SU-DHL-6 (cell line): ENCODE measurements at regions not wholly inside any gene's neighbourhood (a gene's known extent, or its start where the extent isn't known, plus 50 kb on each side); places are given as distances from the start of the nearest gene placed in this dataset.

Experiments
- H2AFZ ChIP-seq: fragments of 200-600 bp; sonication (generic); 2 replicates; pipeline ENCODE4 v1.6.1; 2014; ENCODE audit warnings: low read depth, mild to moderate bottlenecking, moderate library complexity, mixed read lengths, antibody characterized with exemption, low read length; ENCODE audit not compliant: severe bottlenecking
- H3F3A ChIP-seq: fragments of 200-600 bp; shearing (Covaris generic); 2 replicates; pipeline ENCODE4 v1.6.0; 2016; ENCODE audit warnings: antibody characterized with exemption, mild to moderate bottlenecking; ENCODE audit not compliant: insufficient read depth
- H3K27ac ChIP-seq: fragments of 200-600 bp; sonication (generic); 2 replicates; pipeline ENCODE4 v1.5.1; 2016; ENCODE audit warnings: low read depth, mild to moderate bottlenecking, low read length, moderate library complexity, mixed read lengths
- H3K27me3 ChIP-seq: fragments of 200-600 bp; sonication (generic), shearing (Covaris generic); 2 replicates; pipeline ENCODE4 v1.6.0; 2014; ENCODE audit warnings: mild to moderate bottlenecking, low read length
- H3K36me3 ChIP-seq: fragments of 200-600 bp; sonication (generic); 2 replicates; pipeline ENCODE4 v1.6.1; 2014; ENCODE audit warnings: mild to moderate bottlenecking, low read length, mixed read lengths
- H3K4me2 ChIP-seq: fragments of 300-600, 200-600 bp; shearing (Covaris generic), sonication (generic); 2 replicates; pipeline ENCODE4 v1.6.0; 2014; ENCODE audit warnings: low read length, low read depth, mild to moderate bottlenecking; ENCODE audit not compliant: poor library complexity, severe bottlenecking
- H3K4me3 ChIP-seq: fragments of 200-600 bp; sonication (generic); 2 replicates; pipeline ENCODE4 v1.5.1; 2014; ENCODE audit warnings: antibody characterized with exemption, low read length, mild to moderate bottlenecking, mixed read lengths; ENCODE audit not compliant: insufficient read depth, poor library complexity, severe bottlenecking
- H3K79me2 ChIP-seq: fragments of 200-600 bp; sonication (generic); 2 replicates; pipeline ENCODE4 v1.6.1; 2014; ENCODE audit warnings: mild to moderate bottlenecking, low read length, moderate library complexity; ENCODE audit not compliant: insufficient read depth
- H3K9ac ChIP-seq: fragments of 200-600 bp; sonication (generic); 2 replicates; pipeline ENCODE4 v1.7.0; 2014; ENCODE audit warnings: mild to moderate bottlenecking, low read length
- H3K9me2 ChIP-seq: fragments of 200-600 bp; sonication (generic); replicated peaks from 2 replicates; pipeline ENCODE4 v1.6.1; 2014; ENCODE audit warnings: low read length; ENCODE audit not compliant: insufficient read depth
- H3K9me3 ChIP-seq: fragments of 200-600 bp; sonication (generic); 2 replicates; pipeline ENCODE4 v1.6.1; 2014; ENCODE audit warnings: low read length, mixed read lengths; ENCODE audit not compliant: insufficient read depth
- H4K20me1 ChIP-seq: fragments of 200-600 bp; sonication (generic); 2 replicates; pipeline ENCODE4 v1.6.1; 2014; ENCODE audit warnings: low read depth, mild to moderate bottlenecking, antibody characterized with exemption, low read length, moderate library complexity, mixed read lengths
- EZH2phosphoT487 ChIP-seq: fragments of 200-600 bp; sonication (generic), shearing (Covaris generic); conservative IDR thresholded peaks from 2 replicates; pipeline ENCODE4 v1.6.1; 2018; ENCODE audit warnings: mild to moderate bottlenecking, antibody characterized with exemption, low read length, moderate library complexity, mixed read lengths
- TF ChIP-seq, protein P1 (sequence below): fragments of 200-600 bp; sonication (generic); IDR thresholded peaks from one replicate; pipeline ENCODE4 v1.5.1; 2017; ENCODE audit warnings: antibody characterized with exemption, mild to moderate bottlenecking, low read length, moderate library complexity; ENCODE audit not compliant: insufficient read depth, poor library complexity, severe bottlenecking

DNA sequence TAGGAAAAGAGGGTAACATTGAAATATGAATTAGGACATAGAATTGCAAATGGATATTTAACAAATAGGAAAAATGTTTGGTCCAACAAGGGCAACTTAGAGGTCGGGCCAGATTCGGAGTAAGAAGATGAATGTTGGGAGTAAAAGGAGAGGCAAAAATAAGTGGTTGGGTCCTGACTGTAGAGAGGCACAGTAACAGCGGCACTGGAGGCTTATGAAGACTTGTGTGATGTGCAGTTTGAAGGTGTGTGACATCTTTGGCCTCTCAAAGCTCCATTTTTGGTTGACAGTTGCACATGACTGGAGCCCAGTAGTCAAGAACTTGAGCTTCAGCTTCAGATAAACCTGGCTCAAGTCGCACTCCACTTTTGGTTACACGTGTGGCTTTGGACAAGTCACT, 109.9 kb upstream of the PAXBP1 start:
- Histone ChIP-seq H3K4me3 (no peak overlapping the region), H3K4me2 (no peak overlapping the region), H2AFZ (no peak overlapping the region), H3K27me3 (no peaks in the 10 kb centered on the region), H3K79me2 (no peaks in the 10 kb centered on the region), H3K36me3 (no peaks in the 10 kb centered on the region), H3K9me3 (no peaks in the 10 kb centered on the region), H3K9ac (no peak overlapping the region), H3K9me2 (no peaks in the 10 kb centered on the region), H4K20me1 (no peaks in the 10 kb centered on the region), H3F3A (no peaks in the 10 kb centered on the region), H3K27ac (no peak overlapping the region)
- TF ChIP-seq, protein P1, sequence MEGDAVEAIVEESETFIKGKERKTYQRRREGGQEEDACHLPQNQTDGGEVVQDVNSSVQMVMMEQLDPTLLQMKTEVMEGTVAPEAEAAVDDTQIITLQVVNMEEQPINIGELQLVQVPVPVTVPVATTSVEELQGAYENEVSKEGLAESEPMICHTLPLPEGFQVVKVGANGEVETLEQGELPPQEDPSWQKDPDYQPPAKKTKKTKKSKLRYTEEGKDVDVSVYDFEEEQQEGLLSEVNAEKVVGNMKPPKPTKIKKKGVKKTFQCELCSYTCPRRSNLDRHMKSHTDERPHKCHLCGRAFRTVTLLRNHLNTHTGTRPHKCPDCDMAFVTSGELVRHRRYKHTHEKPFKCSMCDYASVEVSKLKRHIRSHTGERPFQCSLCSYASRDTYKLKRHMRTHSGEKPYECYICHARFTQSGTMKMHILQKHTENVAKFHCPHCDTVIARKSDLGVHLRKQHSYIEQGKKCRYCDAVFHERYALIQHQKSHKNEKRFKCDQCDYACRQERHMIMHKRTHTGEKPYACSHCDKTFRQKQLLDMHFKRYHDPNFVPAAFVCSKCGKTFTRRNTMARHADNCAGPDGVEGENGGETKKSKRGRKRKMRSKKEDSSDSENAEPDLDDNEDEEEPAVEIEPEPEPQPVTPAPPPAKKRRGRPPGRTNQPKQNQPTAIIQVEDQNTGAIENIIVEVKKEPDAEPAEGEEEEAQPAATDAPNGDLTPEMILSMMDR, result no peak
- TF ChIP-seq EZH2phosphoT487, result no peak

DNA sequence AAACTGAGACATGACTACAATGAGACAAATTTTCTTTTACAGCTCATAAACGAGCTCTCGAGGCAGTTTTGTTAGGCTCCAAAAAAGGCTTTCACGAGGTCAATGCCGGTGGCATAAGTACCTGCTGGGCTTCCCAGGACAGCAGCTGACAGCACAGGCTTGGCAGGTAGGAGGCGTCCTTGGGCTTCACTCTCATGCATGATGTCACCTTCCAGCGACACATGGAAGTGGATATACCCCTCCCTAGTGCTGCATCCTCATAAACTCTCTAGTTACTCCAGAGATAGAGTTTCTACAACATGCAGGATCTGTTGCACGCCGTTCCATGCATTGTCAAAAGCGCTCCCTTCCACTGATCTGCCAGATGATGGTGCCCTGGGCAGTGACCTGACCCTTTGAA, 112.5 kb upstream of the PAXBP1 start:
- Histone ChIP-seq H2AFZ (no peak overlapping the region), H3K27me3 (peaks cover 3% of the 10 kb centered on the region; the same call in 1 of the 2 replicates)

DNA sequence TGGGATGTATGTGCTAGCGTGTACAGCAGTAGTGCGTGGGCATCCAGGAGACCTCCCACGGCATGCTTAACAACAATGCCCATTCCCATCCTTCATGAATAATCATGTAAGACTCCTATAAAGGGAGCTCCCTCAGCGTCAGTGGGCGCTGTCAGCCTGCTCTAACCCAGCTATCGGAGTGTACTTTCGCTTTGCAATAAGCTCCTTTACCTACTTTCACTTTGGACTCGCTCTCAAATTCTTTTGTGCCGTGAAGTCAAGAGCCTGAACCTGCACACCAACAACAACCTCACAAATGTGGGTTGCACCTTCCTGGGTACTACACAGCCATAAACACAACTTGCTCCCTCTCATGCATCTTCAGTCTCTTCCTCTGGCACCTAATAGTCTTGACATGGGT, 114.8 kb upstream of the PAXBP1 start:
- no peaks in the 10 kb centered on the region for H3K9me2 ChIP-seq
- H3K27me3 ChIP-seq, result peaks cover 3% of the 10 kb centered on the region; the same call in 1 of the 2 replicates
- H3K9ac ChIP-seq, result no peak overlapping the region
- H3K4me2 ChIP-seq, result no peak overlapping the region
- no peaks in the 10 kb centered on the region for H3K36me3 ChIP-seq
- no peaks in the 10 kb centered on the region for H3K9me3 ChIP-seq
- H4K20me1 ChIP-seq, result no peaks in the 10 kb centered on the region
- no peak overlapping the region for H3K27ac ChIP-seq
- no peak overlapping the region for H2AFZ ChIP-seq
- TF ChIP-seq, protein P1, result no peak
- TF ChIP-seq EZH2phosphoT487, result no peak
- no peaks in the 10 kb centered on the region for H3F3A ChIP-seq
- no peaks in the 10 kb centered on the region for H3K79me2 ChIP-seq
- H3K4me3 ChIP-seq, result no peak overlapping the region

More for the DNA sequence above, 112.5 kb upstream of the PAXBP1 start:
- Histone ChIP-seq H3K9ac (no peak overlapping the region), H3K4me3 (no peak overlapping the region), H3K9me3 (no peaks in the 10 kb centered on the region), H3K9me2 (no peaks in the 10 kb centered on the region), H3K4me2 (no peak overlapping the region), H3K27ac (no peak overlapping the region), H3K36me3 (no peaks in the 10 kb centered on the region), H3K79me2 (no peaks in the 10 kb centered on the region), H3F3A (no peaks in the 10 kb centered on the region), H4K20me1 (no peaks in the 10 kb centered on the region)
- no peak for TF ChIP-seq EZH2phosphoT487
- TF ChIP-seq, protein P1, result no peak
